ENCODE measurements at regions not wholly inside any gene's neighbourhood (a gene's known extent, or its start where the extent isn't known, plus 50 kb on each side); places are given as distances from the start of the nearest gene placed in this dataset.

GRCh38 chr5:91443761-91444467 is 60.8 kb upstream of the ARRDC3 start:
- TF ChIP-seq FOXM1 (IDR thresholded peaks at IDR 0.05; ENCODE audit: borderline replicate concordance, low read depth) (no peak), CEBPB (IDR thresholded peaks at IDR 0.05) (no peak), REST (IDR thresholded peaks at IDR 0.05; ENCODE audit: low read depth) (no peak), USF1 (IDR thresholded peaks at IDR 0.05) (no peak), TAF1 (IDR thresholded peaks at IDR 0.05; ENCODE audit: low read depth) (no peak), CREB1 (IDR thresholded peaks at IDR 0.05; ENCODE audit: low read depth) (no peak), EGR1 (IDR thresholded peaks at IDR 0.05) (no peak), RAD21 (IDR thresholded peaks at IDR 0.05; ENCODE audit: low read depth) (no peak), EP300 (IDR thresholded peaks at IDR 0.05; ENCODE audit: borderline replicate concordance) (no peak), NFIC (IDR thresholded peaks at IDR 0.05) (no peak), YY1 (IDR thresholded peaks at IDR 0.05; ENCODE audit: low read depth) (no peak), TEAD4 (IDR thresholded peaks at IDR 0.05) (no peak), TCF12 (IDR thresholded peaks at IDR 0.05; ENCODE audit: low read depth) (no peak), MAX (IDR thresholded peaks at IDR 0.05) (no peak)
